HG03354 (cell line): ENCODE measurements at regions not wholly inside any gene's neighbourhood (a gene's known extent, or its start where the extent isn't known, plus 50 kb on each side); places are given as distances from the start of the nearest gene placed in this dataset.
A peak's percentile ranks its signal among the peaks of the same experiment; 100 is the strongest.
"Not testable (repeated sequence)": the region's sequence is repeated elsewhere in the genome, so short reads cannot be mapped to it uniquely, and the experiment has no call there.

ENCODE experiments used
- ATAC-seq: cut with Tn5 transposase; IDR thresholded peaks from one replicate; pipeline ENCODE4 v1.9.1; 2021; ENCODE audit warnings: mild to moderate bottlenecking; ENCODE audit not compliant: unreplicated experiment, poor library complexity, severe bottlenecking

- ATAC-seq, result not testable (repeated sequence)
Observed at GRCh38 chr12:97076912-97077311, 169.9 kb downstream of the NEDD1 start.

DNA sequence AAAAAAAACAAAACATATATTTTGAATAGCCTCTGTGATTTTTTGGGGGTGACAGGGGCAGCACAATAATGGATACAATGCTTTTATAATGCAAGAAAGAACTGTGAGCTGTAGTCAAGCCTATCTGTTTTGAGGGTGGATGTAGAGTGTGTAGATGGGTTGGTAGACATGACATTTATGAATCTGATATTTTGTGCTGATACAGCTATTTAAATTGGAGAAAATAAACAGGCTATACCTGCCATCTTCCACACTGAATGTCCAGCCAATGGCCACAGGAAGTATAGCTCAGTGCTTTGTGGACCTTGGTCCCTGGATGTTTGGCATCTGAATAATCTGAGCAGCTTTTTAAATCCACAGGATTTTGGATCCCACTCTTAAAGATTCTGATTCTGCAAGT lies 175.0 kb downstream of the NEDD1 start:
- ATAC-seq, result no peak

GRCh38 chr12:97093187-97093683 lies 186.2 kb downstream of the NEDD1 start:
- no peak for ATAC-seq

GRCh38 chr12:97097734-97098133 lies 190.7 kb downstream of the NEDD1 start:
- ATAC-seq, result no peak

- ATAC-seq, result no peak
Observed at GRCh38 chr12:97109441-97109840, 202.4 kb downstream of the NEDD1 start.

DNA sequence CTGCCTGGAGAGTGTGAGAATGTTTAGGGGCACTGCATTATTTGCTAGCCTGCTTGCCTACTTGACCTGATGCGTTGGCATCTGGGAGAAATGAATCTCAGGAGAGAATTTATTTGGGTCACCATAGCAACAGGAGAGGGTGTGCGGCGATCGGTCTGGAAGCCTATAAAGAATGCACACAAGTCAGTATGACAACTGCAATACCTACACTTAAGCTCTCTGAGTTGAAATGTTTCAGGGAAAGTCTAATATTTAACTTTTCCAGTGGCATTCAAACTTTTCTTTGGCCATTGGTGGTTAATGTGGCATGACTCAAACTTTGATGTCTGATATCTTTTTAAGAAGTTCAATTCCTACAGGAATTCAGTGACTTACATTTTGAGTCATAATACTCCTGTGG lies 205.1 kb downstream of the NEDD1 start:
- ATAC-seq, result no peak

GRCh38 chr12:97118796-97119375 lies 211.8 kb downstream of the NEDD1 start:
- no peak for ATAC-seq

- ATAC-seq, result no peak
Observed at GRCh38 chr12:97127061-97127460, 220.0 kb downstream of the NEDD1 start.

- ATAC-seq, result no peak
Observed at GRCh38 chr12:97131220-97131981, 224.3 kb downstream of the NEDD1 start.

- no peak for ATAC-seq
Observed at GRCh38 chr12:97132270-97132669, 225.2 kb downstream of the NEDD1 start.

- no peak for ATAC-seq
Observed at GRCh38 chr12:97134495-97134894, 227.4 kb downstream of the NEDD1 start.

DNA sequence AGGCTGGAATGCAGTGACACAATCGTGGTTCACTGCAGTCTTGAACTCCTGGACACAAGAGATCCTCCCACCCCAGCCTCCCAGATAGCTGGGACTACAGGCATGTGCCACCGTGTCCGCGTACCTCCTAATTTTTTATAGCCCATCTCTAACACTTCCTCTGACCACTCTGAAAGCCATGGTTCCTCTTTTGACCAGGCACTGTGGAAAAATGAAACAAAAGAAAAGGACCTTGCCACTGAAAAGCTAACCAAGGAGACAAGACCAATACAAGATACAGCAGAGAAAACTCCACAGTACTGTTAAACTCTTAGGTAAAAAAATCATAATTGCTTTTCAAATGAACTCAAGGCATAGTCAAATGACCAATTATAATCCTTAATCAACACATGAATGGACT lies 233.3 kb downstream of the NEDD1 start:
- no peak for ATAC-seq

DNA sequence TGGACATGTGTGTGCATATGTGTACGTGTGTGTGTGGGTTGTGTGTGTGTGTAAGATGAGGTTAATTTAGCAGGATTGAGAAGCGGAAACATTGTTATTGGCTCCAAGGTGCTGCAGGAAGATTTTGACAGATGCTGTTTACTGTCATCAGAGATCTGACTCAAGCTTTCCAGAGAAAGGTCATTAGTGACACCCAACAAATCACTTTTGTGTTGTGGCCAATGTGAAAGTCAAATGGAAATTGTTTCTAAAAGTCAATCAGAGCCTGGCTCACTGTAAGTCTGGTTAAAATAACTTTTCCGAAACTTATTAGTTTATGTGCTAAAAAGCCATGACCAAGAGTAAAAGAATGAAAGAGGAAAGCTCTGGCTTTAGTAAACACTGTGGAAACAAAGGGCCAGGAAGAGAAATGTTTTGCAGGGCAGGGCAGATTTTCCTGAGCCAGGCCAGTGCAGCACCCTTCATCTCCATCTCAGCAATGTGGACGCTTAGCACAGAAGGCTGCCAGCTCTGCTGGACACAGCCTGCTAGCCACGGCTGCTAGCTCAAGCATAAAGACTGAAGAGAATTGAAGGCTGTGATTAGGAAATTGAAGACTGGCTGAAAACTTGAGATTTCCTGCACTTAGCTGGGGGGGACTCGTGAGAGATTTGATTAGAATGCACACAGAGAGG lies 235.8 kb downstream of the NEDD1 start:
- no peak for ATAC-seq

GRCh38 chr12:97148941-97149559 lies 242.0 kb downstream of the NEDD1 start:
- peak; percentile 99 for ATAC-seq

DNA sequence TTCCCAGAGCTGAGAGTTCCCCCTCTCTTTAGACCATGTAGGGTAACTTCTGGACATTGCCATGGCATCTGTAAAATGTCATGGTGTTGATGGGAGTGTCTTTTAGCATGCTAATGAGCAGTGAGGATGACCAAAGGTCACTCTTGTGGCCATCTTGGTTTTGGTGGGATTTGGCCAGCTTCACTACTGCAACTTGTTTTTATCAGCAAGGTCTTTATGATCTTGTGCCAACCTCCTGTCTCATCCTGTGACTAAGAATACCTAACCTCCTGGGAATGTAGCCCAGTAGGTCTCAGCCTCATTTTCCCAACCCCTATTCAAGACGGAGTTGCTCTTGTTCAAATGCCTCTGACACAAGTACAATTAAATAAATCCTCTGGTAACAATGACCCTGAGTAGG lies 244.4 kb downstream of the NEDD1 start:
- ATAC-seq, result no peak

GRCh38 chr12:97159377-97159776 lies 252.3 kb downstream of the NEDD1 start:
- no peak for ATAC-seq

DNA sequence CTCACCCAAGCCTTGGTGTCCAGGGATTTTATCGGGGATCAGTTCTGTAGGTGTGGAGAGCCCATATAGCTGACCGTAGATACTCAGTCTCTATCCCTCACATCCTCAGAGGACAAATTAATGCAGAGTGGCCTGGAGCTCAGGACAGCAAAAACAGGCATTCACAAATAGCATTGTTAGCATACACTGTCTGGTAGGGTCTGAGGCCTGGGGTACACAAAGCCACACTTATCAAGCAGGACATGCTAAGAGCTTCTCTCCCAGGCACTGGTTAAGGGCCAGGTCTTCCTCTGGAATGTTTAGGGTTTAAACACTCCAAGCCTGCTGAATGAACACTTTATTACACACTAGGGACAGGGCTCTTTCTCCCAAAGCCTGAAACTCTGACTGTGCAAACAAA lies 253.2 kb downstream of the NEDD1 start:
- no peak for ATAC-seq

GRCh38 chr12:97162173-97162572 lies 255.1 kb downstream of the NEDD1 start:
- no peak for ATAC-seq

- no peak for ATAC-seq
Observed at GRCh38 chr12:97164936-97165335, 257.9 kb downstream of the NEDD1 start.

GRCh38 chr12:97167598-97167997 lies 260.5 kb downstream of the NEDD1 start:
- no peak for ATAC-seq
